DMS 273 (cell line): ENCODE measurements at regions not wholly inside any gene's neighbourhood (a gene's known extent, or its start where the extent isn't known, plus 50 kb on each side); places are given as distances from the start of the nearest gene placed in this dataset.

ENCODE experiments used
- DNase-seq: peaks from one replicate; lab custom pipeline; 2025; ENCODE audit not compliant: unreplicated experiment; lab: John Stamatoyannopoulos, UW

- no peak for DNase-seq
Observed at GRCh38 chr4:30429813-30430761, 290.1 kb upstream of the PCDH7 start.

GRCh38 chr4:30434656-30435055 is 285.5 kb upstream of the PCDH7 start:
- DNase-seq: no peak

GRCh38 chr4:30436394-30436793 is 283.8 kb upstream of the PCDH7 start:
- no peak for DNase-seq

DNA sequence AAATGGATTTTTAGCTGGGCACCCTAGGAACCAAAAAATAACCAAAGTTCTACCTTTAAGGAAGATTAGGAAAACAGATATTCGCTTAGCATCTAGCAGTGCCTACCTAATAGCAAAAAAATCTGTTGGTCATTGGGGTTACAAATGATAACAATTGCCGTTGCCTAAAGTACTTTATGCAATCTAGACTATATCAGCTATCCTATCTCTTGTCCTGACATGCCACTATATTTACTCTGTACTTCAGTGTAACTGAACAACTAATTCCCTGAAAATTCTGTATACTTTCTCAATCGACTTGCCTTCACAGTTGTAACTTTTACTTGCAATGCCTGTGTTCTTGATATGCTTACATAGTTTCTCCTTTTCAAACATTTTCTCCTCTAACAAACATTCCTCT is 282.9 kb upstream of the PCDH7 start:
- DNase-seq: no peak

DNA sequence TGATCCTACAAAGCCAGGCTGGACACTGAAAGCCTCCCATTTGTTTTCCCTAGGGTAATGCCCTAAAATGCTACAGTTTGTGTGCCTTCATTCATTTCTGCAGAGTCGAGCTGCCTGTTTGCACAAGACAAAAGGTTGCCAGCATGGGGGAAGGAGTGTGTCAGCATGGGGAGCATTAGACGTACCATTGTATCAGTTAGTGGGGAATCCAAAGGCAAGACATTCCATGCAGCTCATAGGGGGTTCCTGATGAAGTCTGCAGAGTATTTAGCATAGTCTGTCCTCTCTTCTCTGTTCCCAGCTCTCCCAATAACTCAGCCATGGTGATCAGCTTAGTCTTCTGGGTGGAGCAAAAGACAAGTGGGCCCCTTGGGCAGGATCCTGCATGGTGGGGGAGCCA is 276.9 kb upstream of the PCDH7 start:
- DNase-seq: no peak

DNA sequence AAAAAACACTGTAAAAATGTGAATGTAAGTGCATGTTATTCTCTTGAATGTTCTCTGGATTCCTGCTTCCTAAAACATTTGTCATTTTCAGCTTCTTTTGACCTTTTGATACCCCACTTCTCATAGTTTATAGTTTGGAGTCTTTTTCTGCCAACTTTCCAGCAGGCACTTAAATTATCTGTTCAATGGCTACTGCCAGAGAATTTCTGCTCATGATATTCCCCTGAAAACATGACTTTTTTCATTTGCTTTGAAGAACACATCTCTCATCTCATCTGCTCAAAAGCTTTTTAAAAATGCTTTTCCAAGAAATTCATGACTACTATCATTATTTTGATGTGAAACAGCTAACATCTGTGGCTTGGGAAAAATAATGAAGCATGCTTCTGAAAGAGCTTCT is 269.7 kb upstream of the PCDH7 start:
- DNase-seq: no peak

DNA sequence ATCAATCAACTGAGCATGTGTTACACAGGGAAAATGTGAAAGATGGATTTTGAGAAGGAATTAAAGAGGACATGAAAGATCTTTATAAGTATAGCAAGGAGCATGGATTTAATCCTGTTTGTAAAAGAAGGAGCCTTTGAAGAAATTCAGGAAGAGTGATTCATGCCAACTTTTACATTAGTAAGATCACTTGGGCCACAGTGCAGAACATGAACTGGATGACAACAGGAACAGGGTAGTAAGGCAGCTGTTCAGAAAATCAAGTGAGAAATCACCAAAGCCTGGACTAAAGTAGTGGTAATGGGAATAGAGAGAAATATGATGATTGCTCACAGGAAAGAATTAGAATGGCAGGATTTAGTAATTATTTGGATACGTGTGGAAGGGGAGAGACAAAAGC is 265.7 kb upstream of the PCDH7 start:
- DNase-seq: no peak

GRCh38 chr4:30456716-30457115 is 263.5 kb upstream of the PCDH7 start:
- no peak for DNase-seq

- no peak for DNase-seq
Observed at GRCh38 chr4:30460818-30461217, 259.4 kb upstream of the PCDH7 start.

DNA sequence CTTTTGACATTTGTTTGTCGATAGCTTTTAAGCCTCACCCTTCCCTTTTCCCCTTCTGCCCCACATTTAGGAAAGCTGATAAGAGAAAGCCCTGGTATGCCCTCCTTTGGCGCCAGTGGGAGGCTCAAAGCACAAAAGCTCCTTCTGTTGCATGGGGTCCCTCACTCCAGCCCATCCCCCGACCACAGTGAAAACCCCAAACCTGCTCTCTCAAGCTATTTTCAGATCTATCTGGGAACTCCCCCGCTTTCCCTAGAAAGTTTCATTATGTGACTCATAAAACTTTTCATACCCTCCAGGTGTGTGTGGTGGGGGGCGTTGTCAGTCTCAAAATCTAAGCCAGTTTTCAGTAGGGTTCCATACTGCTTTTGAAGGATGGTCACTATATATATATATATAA is 259.0 kb upstream of the PCDH7 start:
- DNase-seq: no peak

GRCh38 chr4:30462445-30463090 is 257.6 kb upstream of the PCDH7 start:
- DNase-seq: no peak

DNA sequence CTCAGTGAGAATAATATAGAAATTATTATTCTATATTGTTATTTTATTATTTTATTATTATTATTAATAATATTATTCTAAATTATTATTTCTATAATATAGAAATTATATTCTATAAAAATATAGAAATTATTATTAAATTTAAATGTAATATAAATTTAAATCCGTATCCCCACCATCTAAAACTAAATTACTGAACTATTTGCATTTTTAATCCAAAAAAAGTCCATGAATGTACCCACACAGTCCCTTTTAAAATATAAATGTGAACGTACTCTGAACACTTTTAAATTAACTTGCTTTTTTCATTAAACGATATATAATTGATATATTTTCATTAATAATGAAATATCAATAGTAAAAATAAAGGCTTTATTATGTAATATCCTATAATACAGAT is 248.3 kb upstream of the PCDH7 start:
- no peak for DNase-seq

DNA sequence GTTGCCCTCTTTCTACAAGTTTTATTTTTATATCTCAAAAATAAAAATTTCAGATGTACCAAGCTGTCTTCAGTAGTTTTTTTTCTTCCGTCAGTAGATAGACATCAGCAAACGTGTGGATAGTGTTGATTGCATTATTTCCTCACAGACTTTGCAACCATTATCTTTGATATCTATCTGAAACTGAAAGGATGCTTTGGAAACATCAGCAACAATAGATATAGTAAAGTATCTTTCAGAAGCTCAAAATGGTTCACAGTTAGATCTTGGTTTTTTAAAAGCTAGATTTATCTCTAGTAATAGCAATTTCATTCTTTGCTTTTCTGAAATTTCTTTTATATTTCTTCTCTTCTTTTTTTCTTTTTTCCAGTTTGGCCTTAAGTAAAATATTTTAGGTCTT is 246.9 kb upstream of the PCDH7 start:
- DNase-seq: no peak

GRCh38 chr4:30495251-30495650 is 224.9 kb upstream of the PCDH7 start:
- no peak for DNase-seq

DNA sequence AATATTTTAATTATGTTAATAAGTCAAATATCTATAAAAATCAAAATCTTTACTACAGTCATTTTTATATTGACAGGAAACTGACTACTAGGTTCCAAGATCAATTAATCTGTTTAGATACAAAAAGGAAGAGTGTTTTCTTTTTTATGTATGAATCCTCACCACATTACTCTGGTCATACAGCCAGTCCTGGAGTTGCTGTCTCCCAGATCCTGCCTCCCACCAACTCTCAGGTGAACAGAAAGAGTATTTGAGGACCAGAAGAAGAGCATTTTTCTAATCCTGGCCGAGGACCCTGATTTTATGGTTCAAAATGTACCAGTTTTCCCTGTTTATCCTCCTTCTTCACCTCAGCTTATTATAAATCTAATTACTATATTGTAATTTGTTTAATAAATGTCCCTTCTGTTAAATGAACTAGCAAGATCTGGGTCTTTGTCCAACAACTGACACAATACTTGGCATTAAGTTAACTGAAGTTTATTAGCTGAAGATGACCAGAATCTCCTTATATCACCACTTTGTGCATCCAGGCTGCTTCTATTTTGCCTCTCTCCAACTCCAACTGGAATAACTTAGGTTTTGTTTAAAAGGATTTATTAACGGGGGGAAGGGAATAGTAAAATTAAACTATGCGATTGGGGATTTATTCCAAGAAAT is 224.4 kb upstream of the PCDH7 start:
- DNase-seq: no peak

GRCh38 chr4:30511751-30512150 is 208.4 kb upstream of the PCDH7 start:
- DNase-seq: no peak

DNA sequence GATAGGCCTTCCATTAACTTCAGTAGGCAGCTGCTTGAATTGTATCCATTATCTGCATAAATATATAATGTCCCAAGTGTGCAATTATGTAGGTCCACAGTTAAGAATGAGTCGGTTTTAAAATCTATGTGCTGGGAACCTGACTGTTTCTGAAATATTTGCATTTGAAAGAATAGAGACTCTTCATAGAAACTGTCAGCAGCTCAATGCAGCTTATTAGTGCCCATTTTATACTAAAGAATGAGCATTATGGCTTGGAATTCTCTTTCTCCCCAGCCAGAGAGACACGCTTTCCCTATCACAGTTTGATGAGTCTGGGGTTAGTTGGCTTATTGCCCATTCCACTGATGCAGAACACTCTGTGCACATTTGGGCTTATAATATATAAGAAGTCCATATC is 202.0 kb upstream of the PCDH7 start:
- no peak for DNase-seq

DNA sequence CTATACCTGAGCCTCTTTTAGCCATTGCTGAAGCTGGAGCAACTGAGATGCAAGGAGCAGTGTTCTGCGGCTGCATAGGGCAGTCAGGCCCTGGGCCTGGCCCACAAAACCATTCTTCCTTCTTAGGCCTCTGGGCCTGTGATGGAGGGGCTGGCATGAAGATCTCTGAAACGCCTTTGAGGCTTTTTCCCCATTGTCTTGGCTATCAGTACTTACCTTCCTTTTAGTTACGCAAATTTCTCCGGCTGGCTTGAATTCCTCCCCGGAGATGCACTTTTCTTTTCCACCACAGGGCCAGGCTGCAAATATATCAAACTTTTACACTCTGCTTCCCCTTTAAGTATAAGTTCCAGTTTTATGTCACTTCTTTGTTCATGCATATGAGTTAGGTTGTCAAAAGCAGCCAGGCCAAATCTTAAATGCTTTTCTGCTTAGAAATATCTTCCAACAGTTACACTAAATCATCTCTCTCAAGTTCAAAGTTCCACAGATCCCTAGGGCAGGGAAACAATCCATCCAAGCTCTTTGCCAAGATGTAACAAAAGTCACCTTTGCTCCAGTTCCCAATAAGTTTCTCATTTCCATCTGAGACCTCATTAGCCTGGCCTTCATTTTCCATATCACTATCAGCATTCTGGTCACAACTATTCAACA is 194.4 kb upstream of the PCDH7 start:
- no peak for DNase-seq

DNA sequence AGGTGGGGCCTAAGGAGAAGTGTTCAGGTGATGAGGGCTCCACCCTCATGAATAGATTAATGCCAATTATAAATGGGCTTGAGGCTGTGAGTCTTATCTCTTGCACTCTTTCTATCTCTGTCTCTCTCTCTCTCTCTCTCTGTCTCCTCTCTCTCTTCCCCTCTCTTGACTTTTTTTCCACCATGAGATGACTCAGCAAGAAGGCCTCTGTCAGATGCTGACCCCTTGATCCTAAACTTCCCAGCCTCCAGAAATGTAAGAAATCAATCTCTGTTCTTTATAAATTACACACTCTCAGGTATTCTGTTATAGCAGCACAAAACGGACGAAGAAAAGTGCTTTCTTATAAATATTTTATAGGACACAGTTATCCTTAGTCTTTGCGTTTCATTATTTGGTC is 184.9 kb upstream of the PCDH7 start:
- DNase-seq: no peak

- no peak for DNase-seq
Observed at GRCh38 chr4:30536231-30536630, 183.9 kb upstream of the PCDH7 start.

- no peak for DNase-seq
Observed at GRCh38 chr4:30537456-30537855, 182.7 kb upstream of the PCDH7 start.

DNA sequence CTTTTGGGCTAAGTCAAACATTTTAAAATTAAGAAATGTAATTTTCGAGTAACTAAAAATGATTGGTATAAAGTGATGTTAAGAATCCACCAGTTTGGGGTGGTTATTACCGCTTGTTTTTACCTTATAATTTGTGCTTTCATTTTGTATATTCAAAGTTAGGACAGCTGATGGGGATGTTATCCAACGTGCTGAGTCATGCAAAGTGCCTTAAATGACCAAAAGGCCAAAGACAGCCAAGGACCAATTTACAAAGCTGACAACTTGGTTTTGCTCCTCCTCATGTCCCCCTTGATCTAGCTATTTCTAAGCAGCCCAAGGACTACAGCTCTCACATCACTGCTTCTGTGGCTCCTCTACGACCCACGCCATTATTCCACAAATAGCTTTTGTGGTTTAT is 181.4 kb upstream of the PCDH7 start:
- DNase-seq: no peak
